NOMO-1 (cell line): ENCODE measurements at regions not wholly inside any gene's neighbourhood (a gene's known extent, or its start where the extent isn't known, plus 50 kb on each side); places are given as distances from the start of the nearest gene placed in this dataset.

ENCODE experiments used
- DNase-seq, 2 experiments: peaks; one replicate each; lab custom pipeline; 2025; ENCODE audit not compliant: unreplicated experiment in 2 of 2; lab: John Stamatoyannopoulos, UW

DNA sequence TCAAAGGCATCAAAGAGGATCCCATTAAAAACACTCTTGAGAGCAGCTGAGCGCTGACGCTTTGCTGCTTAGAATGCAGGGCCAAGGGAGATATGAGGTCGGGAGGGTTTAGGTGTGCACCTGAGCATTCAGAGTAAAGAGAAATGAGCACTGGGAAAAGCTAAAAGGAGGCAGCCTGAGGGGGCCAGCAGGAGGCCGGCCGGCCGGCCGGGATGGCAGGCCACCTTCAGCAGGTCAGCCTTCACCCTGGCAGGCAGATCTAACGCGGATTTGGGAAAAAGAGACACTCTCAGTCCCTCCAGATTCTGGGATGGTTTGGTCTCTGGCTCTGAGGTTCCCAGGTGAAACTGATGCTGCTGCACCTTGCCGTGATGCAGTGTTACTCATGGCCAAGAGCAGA lies 393.5 kb downstream of the TRIML1 start:
- no peak for DNase-seq

GRCh38 chr4:188534297-188534696 lies 395.1 kb downstream of the TRIML1 start:
- no peak for DNase-seq

GRCh38 chr4:188534917-188535316 lies 395.7 kb downstream of the TRIML1 start:
- DNase-seq = no peak

GRCh38 chr4:188536826-188537225 lies 397.6 kb downstream of the TRIML1 start:
- DNase-seq = no peak

DNA sequence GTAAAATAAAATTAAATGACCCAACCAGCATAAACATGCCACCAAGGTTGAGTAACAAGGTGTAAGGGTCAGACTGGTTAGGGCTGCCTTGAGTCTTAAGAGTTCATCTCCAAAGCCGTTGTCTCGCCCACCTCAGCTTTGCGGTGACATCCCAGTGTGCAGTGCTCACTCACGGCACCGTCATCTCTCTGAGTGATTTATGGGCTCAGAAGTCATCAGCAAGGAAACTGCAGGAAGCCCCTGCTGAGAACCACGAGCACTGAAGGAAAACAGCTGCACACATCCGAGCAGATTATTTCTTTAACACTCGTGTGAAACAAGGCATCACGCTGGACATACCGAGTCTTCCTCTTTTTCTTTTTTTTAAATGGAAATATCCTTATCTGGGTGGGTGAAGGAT lies 411.1 kb downstream of the TRIML1 start:
- no peak for DNase-seq

DNA sequence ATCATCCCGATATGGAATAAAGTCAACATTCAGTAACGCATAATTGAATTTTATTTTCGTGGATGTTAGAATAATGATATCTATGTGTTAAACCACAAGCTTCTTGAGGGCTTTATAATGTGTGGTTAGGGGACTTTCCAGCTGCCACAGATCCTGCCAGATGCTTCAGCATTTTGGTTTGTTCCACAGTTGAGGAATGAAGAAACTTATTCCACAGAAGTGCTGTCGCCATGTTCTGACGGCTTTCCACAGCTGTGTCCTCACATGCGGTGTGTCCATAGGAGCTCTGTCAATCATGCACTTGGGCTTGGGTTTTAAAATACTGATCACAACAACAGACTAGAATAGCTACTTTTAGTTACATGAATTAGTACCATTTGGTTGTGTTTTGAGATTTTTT lies 411.9 kb downstream of the TRIML1 start:
- DNase-seq = no peak

DNA sequence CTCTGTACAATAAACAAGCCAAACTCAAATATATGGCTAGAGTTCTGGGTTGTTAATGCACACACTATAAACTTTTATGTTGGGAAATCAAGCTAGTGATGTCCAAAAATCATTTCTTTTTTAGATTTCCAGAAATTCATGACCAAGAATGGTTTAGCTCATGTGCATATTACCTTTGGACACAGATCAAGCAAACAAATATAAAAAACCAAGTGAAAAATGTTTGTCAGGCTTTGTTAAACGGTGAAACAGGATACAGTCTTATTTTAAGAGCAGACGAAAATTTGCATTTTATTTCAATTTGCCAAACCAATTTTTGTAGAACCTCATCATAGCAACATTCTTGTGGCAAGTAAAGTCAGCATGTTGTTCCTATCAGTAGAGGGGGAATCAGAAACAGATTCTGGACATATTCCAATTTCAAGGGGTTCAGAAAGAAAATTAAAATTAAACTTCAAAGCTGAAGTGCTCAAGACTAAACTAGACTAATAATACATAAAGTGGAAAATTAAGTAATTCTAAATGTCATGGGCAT lies 413.6 kb downstream of the TRIML1 start:
- DNase-seq = no peak

- no peak for DNase-seq
Observed at GRCh38 chr4:188554413-188554812, 415.2 kb downstream of the TRIML1 start.

DNA sequence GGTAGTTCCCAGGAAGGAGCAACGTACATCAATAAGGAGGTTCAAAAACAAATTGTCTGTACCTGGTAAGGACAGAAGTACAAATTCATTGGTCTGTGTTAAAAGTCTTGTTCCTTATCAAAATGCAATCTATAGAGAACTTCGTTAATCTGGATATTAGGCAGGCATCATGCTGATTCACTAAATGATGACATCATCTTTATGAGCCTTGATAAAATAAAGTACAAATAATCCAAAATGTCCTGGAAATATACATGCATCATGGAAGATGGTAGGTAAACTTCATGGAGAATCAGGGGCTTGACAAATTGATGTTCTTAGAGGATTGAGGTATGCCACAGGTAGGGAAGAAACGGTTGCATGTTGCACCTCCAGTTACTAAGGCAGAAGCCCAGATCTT lies 433.9 kb downstream of the TRIML1 start:
- DNase-seq = no peak

GRCh38 chr4:188578657-188579056 lies 439.4 kb downstream of the TRIML1 start:
- no peak for DNase-seq

- no peak for DNase-seq
Observed at GRCh38 chr4:188596021-188596420, 456.8 kb downstream of the TRIML1 start.

- no peak for DNase-seq
Observed at GRCh38 chr4:188603646-188604045, 464.4 kb downstream of the TRIML1 start.

GRCh38 chr4:188606635-188607034 lies 467.4 kb downstream of the TRIML1 start:
- no peak for DNase-seq

DNA sequence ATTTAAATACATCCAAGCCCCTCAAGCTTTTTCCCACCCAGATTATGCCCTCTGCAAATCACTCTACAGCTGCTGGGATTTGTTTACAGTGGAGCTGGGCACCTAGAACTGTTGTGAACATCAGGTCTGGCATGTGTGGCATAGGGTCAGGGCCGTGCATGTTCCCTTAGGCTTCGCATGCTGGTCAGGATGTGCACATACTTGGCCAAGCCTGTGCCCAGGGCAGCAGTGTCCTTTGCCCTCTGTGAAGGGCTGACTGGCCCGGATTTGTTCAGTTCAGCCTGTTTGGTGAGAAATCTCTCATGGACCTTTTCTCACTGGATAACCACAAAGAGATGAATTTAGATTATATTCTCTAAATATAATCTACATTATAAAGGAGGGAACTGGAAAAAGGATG lies 471.9 kb downstream of the TRIML1 start:
- DNase-seq = no peak

DNA sequence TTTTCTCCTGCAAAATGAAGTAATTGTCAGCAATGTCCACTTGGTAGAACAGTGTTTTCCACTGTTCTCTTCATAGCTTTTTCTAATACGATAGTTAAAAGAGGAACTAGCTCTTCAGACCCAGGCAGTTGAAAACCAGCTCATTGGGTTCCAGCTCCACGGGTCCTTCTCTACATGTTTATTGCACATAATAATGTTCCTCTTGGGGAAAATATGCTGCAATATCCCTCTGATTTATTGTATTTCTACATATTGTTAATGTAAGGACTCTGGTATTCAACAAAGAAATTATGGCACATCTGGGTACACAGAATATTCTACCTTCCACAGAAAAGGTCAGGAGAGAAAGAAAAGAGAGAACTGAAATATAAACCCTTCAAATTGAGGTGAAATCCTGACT lies 473.4 kb downstream of the TRIML1 start:
- DNase-seq = peak; percentile 55 to 97

- no peak for DNase-seq
Observed at GRCh38 chr4:188613976-188614375, 474.7 kb downstream of the TRIML1 start.

DNA sequence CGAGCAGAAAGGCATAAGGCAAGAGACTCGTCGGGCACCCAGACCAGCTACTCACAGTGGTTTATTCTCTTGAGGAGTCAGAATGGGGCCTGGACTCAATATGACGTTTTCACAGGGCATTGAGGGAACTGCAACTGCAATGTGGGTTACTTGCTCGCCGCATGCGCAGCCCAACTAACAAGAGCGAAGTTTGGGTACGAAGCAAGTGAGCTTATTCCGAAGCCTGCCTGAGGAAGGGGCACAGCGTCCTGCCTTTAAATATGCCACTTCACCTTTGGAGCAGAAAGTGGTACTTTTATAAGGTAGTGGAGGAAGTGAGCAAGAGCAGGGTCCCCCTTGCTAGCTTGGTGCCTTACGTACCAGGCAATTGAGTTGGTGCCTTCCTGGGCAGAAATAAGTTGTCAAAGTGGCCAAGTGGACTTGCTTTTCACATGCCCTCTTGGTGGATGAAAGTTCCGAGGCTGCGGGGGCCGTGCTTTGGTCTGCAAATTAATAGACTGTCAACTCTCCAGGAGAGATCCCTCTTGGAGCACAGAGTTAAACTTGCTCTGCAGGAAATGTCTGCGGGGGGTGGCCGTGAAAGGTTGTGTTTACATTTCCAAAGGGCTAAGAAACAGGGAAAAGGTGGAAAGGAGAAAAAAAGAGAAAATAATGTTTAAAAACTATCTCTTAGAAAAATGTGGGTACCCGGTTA lies 480.4 kb downstream of the TRIML1 start:
- DNase-seq = no peak

GRCh38 chr4:188620608-188621007 lies 481.4 kb downstream of the TRIML1 start:
- DNase-seq = peak in 1 of 2 experiments; percentile 3

DNA sequence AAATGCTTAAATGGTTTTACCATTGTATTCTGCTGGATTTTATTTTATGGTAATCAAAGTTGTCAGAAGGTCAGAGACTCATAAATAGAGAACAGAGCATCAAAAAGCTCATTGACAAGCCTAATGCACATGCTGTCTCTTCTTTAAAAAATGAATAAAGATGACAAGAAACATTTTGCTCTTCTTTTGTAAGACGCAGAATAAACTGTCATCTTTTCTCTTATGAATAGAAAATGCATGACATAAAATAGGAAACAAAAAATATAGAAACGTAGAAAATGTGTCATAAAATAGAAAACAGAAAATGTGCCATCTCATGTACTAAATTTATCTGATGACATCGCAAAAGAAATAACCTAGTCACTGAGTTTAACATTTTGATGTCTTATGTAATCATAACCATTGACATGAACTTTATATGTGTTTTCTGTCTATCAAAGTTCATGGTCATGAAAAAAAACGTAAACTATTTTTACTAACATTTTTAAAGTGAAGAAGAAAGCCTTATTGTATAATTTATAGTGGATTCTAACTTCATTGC lies 484.1 kb downstream of the TRIML1 start:
- no peak for DNase-seq

DNA sequence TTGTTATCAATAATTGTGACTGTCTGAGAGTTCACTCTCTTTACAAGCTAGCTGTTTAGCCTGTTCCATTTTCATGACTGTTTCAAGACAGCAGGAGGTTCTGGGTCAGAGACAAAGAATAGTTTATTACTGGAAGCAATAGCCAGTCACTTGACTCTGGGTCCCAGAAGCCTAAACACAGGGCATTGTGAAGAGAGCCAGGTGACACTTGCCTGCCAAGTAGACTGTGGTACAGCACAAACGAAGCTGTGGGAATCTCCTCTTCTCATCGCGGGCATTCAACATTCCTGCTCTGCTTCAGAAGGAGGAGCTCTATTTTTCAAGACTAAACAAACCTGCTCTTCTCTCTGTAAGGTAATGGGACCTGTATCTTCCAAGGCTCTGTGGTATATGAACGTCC lies 485.1 kb downstream of the TRIML1 start:
- no peak for DNase-seq

- no peak for DNase-seq
Observed at GRCh38 chr4:188627892-188628291, 488.7 kb downstream of the TRIML1 start.

- no peak for DNase-seq
Observed at GRCh38 chr4:188639479-188640100, 500.3 kb downstream of the TRIML1 start.
